WTC11 (cell line): ENCODE measurements at regions not wholly inside any gene's neighbourhood (a gene's known extent, or its start where the extent isn't known, plus 50 kb on each side); places are given as distances from the start of the nearest gene placed in this dataset.

Source experiments
- CREM ChIP-seq: sonication (generic); formaldehyde crosslinking; IDR thresholded peaks from 2 replicates; pipeline ENCODE4 v1.8.1; 2022; ENCODE audit warnings: mild to moderate bottlenecking, missing genetic modification reagents, moderate library complexity
- CTCF ChIP-seq: fragments of 200-600 bp; IDR thresholded peaks from 2 replicates; pipeline ENCODE4 v1.8.0; 2022; ENCODE audit warnings: antibody characterized with exemption
- ESRRA ChIP-seq: sonication (generic); formaldehyde crosslinking; IDR thresholded peaks from 2 replicates; pipeline ENCODE4 v1.8.1; 2022; ENCODE audit warnings: mild to moderate bottlenecking, missing genetic modification reagents, borderline replicate concordance
- HMGA2 ChIP-seq: fragments of 250-450 bp; sonication (Bioruptor Pico); IDR thresholded peaks from 2 replicates; pipeline ENCODE4 v1.4.0; 2021; ENCODE audit warnings: mild to moderate bottlenecking, moderate library complexity
- MAX ChIP-seq: sonication (generic); formaldehyde crosslinking; IDR thresholded peaks from 2 replicates; pipeline ENCODE4 v1.8.0; 2022; ENCODE audit warnings: mild to moderate bottlenecking, missing genetic modification reagents
- MXD4 ChIP-seq: fragments of 250-450 bp; sonication (Bioruptor Pico); IDR thresholded peaks from 2 replicates; pipeline ENCODE4 v1.8.0; 2021; ENCODE audit warnings: mild to moderate bottlenecking, moderate library complexity, borderline replicate concordance
- NR1H2 ChIP-seq: sonication (generic); formaldehyde crosslinking; IDR thresholded peaks from 2 replicates; pipeline ENCODE4 v1.9.0; 2021; ENCODE audit warnings: mild to moderate bottlenecking, moderate library complexity, missing genetic modification reagents
- SP1 ChIP-seq: sonication (generic); formaldehyde crosslinking; conservative IDR thresholded peaks from 2 replicates; pipeline ENCODE4 v1.8.1; 2022; ENCODE audit warnings: missing genetic modification reagents
- ZNF512 ChIP-seq: sonication (generic); formaldehyde crosslinking; IDR thresholded peaks from 2 replicates; pipeline ENCODE4 v1.8.1; 2022; ENCODE audit warnings: missing genetic modification reagents, borderline replicate concordance

- TF ChIP-seq CREM (CRISPR knock-in tag) (no peak), MAX (CRISPR knock-in tag) (no peak), CTCF (no peak), NR1H2 (CRISPR knock-in tag) (no peak), MXD4 (CRISPR knock-in tag) (no peak), HMGA2 (CRISPR knock-in tag) (no peak), SP1 (no peak), ZNF512 (CRISPR knock-in tag) (no peak), ESRRA (no peak)
These were observed 507.3 kb upstream of the ARID1B start for GRCh38 chr6:156269751-156270369.
